GM21367 (cell line): ENCODE measurements at regions not wholly inside any gene's neighbourhood (a gene's known extent, or its start where the extent isn't known, plus 50 kb on each side); places are given as distances from the start of the nearest gene placed in this dataset.
"Not testable (repeated sequence)": the region's sequence is repeated elsewhere in the genome, so short reads cannot be mapped to it uniquely, and the experiment has no call there.

Experiments used
- ATAC-seq: cut with Tn5 transposase; IDR thresholded peaks from one replicate; pipeline ENCODE4 v1.9.1; 2021; ENCODE audit not compliant: unreplicated experiment

DNA sequence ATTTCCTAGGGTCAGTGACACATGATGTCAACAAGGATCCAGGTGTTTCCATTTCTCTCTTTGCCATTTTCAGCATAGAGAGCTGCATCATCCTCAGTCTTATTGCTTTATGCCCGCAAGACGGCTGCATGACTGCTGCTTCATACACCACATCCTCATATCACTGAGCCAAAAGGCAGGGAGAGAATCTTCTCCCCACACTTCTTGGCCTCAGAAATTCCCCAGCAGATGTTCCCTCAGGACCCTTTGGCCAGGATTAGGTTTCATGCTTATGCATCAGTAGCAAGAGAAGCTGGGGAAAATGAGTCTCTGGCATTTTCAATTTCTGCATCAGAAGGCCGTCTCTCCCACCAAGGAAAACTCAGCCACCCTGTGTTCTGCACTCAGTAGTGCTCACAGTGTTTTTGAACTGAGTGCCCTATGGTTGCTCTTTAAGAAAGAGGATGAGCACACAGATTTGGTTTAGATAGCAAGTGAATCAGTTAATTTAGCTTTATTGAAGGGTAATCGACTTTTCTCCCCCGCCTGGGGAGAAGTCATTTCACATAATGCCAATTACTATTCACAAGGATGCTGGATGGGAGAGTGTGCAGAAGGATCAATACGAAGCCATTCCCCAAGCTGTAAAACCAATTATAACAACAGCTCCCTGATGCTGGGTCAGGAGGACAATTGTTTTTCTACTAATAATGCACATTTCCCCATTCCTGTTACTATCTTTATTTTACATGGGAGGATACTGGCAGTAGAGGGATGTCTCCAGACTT is 360.2 kb downstream of the HHIPL2 start:
- no peak for ATAC-seq

DNA sequence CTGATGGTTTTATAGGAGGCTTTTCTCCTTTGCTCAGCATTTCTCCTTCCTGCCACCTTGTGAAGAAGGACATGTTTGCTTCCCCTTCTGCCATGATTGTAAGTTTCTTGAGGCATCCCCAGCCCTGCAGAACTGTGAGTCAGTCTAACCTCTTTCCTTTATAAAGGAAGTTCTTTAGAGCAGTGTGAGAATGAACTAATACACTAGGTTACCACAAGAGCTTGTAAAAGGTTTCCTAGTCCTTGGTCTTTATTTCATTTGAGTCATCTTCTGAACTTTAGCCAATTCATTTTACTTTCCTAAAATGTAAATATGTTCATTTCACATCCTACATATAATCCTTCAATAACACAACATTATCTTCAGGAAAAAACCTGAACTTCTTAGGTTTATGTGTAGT is 365.3 kb downstream of the HHIPL2 start:
- ATAC-seq: no peak

DNA sequence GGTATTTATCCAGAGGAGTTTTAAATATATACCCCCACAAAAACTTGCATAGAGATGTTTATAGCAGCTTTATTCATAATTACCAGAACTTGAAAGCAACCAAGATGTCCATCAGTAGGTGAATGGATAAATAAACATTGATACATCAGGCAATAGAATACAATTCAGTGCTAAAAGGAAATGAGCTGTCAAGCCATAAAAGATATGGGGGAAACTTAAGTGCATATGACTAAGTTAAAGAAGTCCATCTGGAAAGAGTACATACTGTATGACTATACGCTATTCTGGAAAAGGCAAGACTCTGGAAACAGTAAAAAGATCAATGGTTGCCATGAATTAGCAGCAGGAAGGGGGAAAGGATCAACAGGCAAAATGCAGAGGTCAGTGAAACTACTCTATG is 366.7 kb downstream of the HHIPL2 start:
- no peak for ATAC-seq

DNA sequence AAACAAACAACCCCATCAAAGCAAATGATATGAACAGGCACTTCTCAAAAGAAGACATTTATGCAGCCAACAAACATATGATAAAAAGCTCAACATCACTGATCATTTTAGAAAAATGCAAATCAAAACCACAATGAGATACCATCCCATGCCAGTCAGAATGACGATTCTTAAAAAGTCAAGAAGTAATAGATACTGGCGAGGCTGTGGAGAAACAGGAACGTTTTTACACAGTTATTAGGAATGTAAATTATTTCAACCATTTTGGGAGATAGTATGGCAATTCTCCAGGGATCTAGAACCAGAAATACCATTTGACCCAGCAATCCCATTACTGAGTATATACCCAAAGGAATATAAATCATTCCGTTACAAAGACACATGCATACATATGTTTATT is 370.4 kb downstream of the HHIPL2 start:
- not testable (repeated sequence) for ATAC-seq

DNA sequence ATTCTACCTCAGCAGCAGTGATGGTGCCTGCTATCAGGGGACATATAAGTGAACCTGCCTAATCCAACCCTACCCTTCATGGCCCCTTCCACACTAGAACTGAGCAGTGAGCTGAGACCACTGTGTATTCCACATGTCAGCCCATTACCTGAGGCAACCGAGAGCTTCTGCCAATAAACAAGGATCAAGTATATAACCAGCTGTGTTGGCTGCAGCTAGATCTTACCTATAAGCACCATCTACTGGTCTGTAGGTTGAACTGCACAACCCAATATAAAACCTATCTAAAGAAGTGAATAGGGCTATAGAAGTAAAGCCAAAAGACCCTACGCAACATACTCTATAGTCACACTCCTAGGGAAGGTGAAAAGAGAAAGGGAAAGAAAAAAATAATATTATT is 376.9 kb downstream of the HHIPL2 start:
- ATAC-seq: peak; percentile 78

DNA sequence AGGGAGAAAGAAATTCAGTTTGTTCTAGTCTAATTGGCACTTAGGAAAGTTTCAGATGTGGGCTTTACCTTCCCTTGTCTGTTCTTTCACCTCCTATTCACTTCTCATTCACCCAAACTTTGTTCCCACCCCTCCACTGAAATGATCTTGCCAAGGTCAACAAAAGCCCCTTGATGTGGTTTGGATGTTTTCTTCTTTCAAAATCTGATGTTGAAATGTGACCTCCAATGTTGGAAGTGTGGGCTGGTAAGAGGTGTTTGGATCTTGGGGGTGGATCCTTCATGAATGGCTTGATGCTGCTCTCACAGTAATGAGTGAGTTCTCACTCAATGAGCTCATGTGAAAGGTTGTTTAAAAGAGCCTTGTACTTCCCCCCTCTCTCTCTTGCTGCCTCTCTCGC is 379.3 kb downstream of the HHIPL2 start:
- no peak for ATAC-seq

DNA sequence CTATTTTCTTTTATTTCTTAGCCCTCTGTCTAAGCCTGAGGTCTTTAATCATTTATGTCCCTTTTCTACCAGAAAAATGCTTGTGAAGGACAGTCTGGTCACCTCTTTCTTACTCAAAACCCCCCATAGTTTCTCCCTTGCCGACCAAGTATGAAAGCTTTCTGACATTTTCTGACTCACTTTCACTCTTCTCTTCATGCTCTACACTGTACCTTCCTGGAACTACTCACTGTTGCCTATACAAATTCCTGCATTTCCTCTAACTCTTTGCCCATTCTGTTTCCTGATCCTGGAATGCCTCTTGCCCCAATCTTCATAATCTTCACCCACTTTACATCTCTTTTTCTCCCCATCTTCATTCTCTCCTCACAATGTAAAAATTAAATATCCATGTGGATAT is 380.0 kb downstream of the HHIPL2 start:
- ATAC-seq: no peak

DNA sequence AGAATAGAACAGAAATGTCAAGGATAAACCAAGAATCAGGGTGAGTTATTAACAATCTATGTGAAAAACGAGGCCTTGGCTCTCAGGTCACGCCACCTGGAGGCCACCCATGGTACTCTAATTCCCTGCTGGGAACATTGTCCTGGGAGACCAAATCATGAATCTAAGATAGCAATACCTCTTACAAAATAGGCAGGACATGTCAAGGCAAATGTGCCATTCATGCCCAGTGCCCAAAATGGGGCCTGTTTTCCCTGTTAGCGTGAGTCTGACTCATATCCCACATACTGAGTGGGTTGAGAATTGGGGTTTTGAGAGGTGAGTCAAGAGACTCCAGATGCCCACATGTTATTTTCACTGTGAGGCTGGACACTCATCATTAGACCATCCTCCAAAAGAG is 380.8 kb downstream of the HHIPL2 start:
- ATAC-seq: no peak

DNA sequence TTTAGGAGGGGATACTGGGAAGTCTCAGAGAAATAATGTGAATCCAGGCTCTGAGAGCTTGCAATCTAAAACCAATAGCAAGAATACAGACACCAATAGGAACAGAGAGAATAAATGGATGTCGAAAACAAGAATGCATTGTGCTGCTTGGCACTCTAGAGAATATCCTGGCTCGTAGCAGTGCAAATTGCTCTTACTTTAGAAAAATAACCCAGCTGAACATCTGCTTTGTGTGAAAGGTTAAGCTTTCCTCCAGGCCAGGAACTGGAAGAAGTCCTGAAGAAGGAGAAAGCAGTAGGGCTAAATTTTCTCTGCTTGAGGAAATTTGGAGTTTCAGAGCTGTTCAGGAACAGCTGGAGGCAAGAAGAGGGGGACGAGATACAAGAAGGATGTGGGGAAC is 382.3 kb downstream of the HHIPL2 start:
- ATAC-seq: no peak

DNA sequence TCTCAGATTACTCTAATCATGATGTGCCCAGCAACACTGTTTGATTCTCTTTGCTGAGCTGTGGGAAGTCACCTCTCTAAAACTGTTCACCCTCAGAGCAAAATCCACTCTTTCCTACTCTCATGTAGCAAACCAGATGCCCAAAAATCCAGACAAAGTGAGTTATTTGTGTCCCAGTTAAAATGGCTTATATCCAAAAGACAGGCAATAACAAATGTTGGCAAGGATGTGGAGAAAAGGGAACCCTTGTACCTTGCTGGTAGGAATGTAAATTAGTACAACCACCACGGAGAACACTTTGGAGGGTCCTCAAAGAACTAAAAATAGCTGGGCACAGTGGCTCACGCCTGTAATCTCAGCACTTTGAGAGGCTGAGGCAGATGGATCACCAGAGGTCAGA is 384.0 kb downstream of the HHIPL2 start:
- ATAC-seq: no peak

DNA sequence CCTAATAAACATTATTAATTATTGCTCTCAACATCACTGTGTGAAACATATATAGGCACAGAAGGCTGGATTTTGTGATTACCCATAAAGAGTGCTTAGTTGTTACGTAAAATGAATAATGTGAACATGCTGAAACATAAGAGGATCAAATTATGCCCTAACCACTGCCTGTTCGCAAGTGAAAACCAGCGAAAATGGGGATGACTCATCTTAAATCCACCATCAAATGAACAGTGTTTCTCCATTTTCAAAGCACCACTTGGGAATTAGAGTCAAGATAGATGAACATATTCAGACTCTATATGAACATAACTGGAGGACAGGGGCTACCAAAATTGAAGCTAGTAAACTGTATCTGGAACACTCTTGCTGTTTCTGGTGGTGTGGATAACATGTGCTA is 386.2 kb downstream of the HHIPL2 start:
- no peak for ATAC-seq

DNA sequence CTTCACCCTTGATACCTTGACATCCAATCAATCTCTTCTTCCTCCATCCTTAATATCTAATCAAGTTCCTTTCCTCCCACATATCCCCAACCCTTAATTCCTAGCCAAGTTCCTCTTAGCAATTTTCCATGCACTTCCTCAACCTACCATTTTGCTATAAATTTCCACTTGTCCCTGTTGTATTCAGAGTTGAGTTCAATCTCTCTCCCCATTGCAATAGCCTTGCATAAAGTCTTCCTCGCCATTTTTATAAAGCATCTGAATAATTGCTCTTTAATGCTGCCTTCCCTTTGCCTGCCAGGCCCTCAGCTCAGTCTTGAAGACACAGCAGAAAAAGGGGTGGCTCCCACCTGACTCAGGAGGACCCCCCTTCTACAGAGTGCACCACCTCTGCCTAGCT is 390.3 kb downstream of the HHIPL2 start:
- no peak for ATAC-seq

DNA sequence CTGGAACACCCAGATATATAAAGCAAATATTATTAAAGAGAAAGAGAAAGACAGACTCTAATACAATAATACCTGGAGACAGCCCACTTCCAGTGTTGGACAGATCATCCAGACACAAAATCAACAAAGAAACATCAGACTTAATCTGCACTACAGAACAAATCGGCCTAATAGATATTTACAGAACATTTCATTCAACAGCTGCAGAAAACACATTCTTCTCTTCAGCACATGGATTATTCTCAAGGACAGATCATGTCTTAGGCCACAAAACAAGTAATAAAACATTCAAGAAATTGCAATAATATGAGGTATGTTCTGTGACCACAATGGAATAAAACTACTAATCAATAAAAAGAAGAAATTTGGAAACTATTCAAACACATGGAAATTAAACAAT is 398.3 kb upstream of the DUSP10 start:
- ATAC-seq: no peak

DNA sequence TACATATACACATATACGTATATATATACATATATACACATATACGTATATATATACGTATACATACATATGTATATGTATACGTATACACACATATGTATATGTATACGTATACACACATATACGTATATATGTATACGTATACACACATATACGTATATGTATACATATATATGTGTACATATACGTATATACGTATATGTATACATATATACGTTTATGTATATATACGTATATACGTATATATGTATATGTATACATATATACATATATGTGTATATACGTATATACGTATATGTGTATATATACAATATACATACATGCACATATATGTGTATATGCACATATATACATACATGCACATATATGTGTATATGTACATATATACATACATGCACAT is 396.2 kb upstream of the DUSP10 start:
- no peak for ATAC-seq

DNA sequence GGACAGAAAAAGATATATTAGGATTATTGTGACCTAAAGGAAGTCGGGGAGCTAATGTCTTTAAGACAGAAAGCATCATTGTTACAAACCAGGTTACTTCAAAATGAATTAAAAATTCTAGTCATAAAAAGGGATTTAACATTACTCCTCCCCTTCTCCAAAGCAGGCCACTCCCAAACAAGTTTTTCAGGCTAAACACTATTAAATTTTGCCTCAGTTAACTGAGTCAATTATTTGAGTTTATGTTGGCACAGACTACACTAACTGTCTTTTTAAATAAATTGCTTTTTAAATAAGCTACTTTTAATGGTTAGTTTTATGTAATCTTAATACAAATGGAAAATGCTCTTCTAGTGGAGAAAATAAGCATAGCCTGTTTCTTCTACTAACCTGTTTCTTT is 395.0 kb upstream of the DUSP10 start:
- ATAC-seq: no peak

DNA sequence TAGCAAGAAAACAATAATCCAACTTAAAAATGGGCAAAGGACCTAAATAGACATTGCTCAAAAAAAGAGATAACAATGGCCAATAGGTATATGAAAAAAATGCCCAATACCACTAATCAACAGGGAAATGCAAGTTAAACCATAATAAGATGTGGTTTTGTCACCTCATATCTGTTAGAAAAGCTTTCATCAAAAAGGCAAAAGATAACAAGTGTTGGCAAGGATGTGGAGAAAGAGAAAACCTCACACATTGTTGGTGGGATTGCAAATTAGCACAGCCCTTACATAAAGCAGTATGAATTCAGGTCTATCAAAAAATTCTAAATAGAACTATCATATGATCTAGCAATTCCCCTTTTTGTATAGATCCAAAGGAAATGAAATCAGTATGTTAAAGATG is 387.2 kb upstream of the DUSP10 start:
- no peak for ATAC-seq

DNA sequence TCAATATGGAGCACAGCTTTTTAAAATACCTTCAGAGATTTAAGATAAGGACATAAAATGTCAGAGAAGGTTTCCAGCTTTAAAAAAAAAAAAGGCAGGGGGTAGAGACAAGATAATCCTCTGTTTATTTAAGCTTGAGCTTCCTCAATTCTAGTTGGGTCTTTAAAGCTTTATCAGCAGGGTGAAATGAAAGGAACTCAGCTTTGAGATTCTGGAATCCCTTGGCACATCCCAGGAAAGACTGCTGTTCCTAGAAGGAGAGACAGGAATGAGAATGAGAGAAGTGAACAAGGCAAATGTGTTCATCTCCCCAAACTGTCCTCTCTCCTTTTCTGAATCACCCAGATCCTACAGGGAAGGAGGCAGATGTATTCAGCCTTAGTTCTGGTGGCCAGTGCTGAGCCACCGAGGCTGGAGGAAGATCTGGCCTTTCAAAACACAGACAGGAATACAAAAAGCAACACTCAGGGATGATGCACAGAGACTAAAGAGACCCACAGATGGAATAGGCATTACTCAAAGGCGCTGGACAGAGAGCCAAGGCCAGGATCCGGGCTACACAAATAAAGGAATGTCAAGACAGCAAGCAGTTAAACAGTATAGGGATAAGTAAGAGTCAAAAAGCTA is 385.8 kb upstream of the DUSP10 start:
- ATAC-seq: no peak

DNA sequence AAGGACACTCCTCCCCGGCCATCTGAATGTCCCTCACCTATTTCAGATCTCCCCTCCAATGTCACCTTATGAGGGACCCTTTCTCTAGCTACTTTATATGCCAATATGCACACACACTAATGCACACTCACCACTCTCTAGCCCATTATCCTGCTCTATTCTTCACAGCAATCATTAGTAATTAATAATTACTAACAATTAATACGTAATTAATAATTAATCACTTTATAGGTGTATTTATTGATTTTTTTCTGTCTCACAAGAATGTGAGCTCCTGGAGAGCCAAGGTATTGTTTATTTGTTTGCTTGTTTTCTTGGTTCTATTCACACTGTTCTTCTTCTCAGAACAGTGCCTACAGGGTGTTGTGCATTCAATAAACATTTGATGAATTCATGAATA is 385.2 kb upstream of the DUSP10 start:
- no peak for ATAC-seq

DNA sequence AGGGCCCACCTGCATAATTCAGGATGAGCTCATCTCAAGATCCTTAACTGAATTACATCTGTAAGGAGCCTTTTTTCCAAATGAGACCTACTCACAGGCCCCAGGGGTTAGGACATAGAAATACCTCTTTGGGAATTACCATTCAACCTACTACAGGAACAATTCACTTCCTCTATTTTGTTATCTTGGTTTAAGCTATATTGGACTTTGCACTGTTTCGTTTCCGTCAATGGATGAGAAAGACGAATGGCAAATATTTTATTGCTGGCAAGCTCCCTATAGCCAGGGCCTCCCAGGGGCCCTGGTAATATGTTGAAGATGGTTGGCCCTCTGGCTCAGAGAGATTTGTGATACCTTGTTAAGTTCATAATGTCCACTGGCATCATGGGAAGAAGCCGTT is 384.2 kb upstream of the DUSP10 start:
- no peak for ATAC-seq

DNA sequence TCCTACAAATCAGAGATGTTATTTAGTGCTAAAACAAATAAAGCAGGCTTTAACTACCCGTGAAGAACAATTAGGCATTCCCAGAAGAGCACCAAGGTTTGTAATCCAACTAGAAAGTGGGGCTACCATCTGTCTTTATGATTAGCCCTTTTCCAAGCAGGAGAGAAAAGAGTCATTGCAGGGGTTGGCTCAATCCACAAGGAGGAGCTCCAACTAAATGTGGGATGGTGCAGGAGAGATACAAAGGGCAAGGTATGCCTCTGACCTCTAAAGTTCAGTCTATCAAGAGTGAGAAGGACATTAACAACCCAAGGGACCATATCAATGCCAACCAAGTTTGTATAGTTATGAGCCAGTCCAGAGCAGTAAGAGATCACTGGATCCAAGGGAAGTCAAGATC is 382.7 kb upstream of the DUSP10 start:
- no peak for ATAC-seq

DNA sequence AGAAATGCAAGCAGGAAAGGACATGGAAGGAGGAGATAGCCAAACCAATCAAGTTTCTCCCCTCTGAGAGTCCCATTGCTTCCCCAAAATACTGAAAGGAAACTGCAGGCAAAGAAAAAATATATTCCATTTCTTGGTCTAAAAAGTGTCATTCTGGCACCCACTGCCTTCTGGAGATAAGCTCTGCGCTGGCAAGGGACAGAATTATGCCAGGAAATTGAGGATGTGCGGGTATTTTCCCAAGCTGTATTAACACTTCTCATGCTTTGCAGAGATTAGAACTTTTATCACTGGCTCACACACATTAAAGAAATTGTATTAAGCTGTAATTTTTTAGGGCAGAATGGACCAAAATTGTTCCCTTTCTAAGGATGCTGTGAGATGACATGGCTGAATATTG is 381.2 kb upstream of the DUSP10 start:
- no peak for ATAC-seq

DNA sequence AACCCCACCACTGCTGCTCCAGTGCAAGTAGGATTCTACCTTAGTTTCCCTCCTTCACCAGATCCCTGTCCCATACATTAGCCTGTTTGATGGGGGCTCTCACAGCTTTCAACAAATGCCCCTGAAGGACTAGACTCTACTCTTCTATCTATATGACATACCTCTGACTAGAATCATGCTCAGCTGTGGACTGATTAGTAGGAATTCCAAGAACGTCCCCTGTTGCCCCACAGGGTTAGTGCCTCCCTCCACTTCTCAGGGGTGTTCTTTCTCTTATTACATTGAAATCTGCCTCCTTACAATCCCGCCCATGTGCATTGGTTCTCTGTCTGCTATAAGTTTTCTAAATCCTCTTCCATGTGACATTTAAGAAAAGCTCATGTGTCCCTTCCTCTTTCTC is 375.9 kb upstream of the DUSP10 start:
- ATAC-seq: no peak

DNA sequence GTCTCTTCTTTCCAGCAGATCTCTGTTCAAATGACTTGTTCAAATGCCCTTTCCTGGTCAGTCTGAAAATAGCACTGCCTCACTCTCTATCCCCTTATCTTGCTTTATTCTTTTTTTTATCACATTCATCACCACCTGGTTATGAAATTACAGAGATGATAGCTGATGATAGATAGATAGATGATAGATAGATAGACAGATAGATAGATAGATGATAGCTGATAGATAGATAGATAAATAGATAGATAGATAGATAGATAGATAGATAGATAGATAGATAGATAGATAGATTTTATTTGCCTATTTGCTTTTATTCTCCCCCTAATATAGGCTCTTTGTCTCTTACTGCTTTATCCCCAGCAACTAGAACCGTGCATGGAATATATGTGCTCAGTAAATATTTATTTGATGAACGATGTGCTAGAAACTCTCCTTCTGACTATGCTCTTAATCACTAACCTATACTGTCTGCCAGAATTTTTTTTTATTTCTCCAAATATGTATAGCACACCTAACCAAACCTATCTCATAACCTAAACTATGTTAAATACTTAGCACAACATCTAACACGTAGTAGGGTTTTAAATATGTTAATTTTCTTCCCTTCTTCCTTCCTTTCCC is 372.8 kb upstream of the DUSP10 start:
- no peak for ATAC-seq
